SK-N-SH treated with all-trans-retinoic acid at 6 μM for 48 hours (cell line): ENCODE measurements at regions not wholly inside any gene's neighbourhood (a gene's known extent, or its start where the extent isn't known, plus 50 kb on each side); places are given as distances from the start of the nearest gene placed in this dataset.

Source experiments
- ARNTL ChIP-seq: fragments of 450-650 bp; formaldehyde crosslinking; IDR thresholded peaks from 2 replicates; pipeline ENCODE4 v1.5.0; 2020; ENCODE audit warnings: low read depth, mild to moderate bottlenecking, moderate library complexity, borderline replicate concordance
- ESRRG ChIP-seq: fragments of 250-450 bp; sonication (Bioruptor Pico); IDR thresholded peaks from 2 replicates; pipeline ENCODE4 v1.6.1; 2021; ENCODE audit warnings: mild to moderate bottlenecking
- ISL1 ChIP-seq: fragments of 250-450 bp; sonication (Bioruptor Pico); IDR thresholded peaks from 2 replicates; pipeline ENCODE4 v2.1.2; 2022; ENCODE audit warnings: mild to moderate bottlenecking, moderate library complexity
- OSR1 ChIP-seq: fragments of 250-450 bp; sonication (Bioruptor Pico); IDR thresholded peaks from 2 replicates; pipeline ENCODE4 v1.8.0; 2022; ENCODE audit warnings: moderate library complexity, mild to moderate bottlenecking, inconsistent platforms
- RARB ChIP-seq: fragments of 250-450 bp; sonication (Bioruptor Pico); IDR thresholded peaks from 2 replicates; pipeline ENCODE4 v1.8.0; 2021; ENCODE audit warnings: mild to moderate bottlenecking, moderate library complexity
- SNAI2 ChIP-seq: fragments of 250-450 bp; sonication (Bioruptor Pico); IDR thresholded peaks from 2 replicates; pipeline ENCODE4 v1.5.0; 2020; ENCODE audit warnings: mild to moderate bottlenecking, moderate library complexity
- ZFP3 ChIP-seq: fragments of 250-450 bp; sonication (Bioruptor Pico); IDR thresholded peaks from 2 replicates; pipeline ENCODE4 v1.5.0; 2020; ENCODE audit warnings: mild to moderate bottlenecking, moderate library complexity
- ZNF70 ChIP-seq: fragments of 450-650 bp; formaldehyde crosslinking; IDR thresholded peaks from 2 replicates; pipeline ENCODE4 v1.5.0; 2020; ENCODE audit warnings: mild to moderate bottlenecking, moderate library complexity
- ZNF8 ChIP-seq: fragments of 450-650 bp; formaldehyde crosslinking; IDR thresholded peaks from 2 replicates; pipeline ENCODE4 v1.5.0; 2020; ENCODE audit warnings: mild to moderate bottlenecking, moderate library complexity
- TF ChIP-seq, protein P1 (sequence below): fragments of 250-450 bp; sonication (Bioruptor Pico); IDR thresholded peaks from 2 replicates; pipeline ENCODE4 v1.8.0; 2020; ENCODE audit warnings: mild to moderate bottlenecking, moderate library complexity, borderline replicate concordance
- TF ChIP-seq, protein P2 (sequence below): fragments of 250-450 bp; sonication (Bioruptor Pico); IDR thresholded peaks from 2 replicates; pipeline ENCODE4 v1.5.1; 2020; ENCODE audit warnings: low read depth, mild to moderate bottlenecking, moderate library complexity

DNA sequence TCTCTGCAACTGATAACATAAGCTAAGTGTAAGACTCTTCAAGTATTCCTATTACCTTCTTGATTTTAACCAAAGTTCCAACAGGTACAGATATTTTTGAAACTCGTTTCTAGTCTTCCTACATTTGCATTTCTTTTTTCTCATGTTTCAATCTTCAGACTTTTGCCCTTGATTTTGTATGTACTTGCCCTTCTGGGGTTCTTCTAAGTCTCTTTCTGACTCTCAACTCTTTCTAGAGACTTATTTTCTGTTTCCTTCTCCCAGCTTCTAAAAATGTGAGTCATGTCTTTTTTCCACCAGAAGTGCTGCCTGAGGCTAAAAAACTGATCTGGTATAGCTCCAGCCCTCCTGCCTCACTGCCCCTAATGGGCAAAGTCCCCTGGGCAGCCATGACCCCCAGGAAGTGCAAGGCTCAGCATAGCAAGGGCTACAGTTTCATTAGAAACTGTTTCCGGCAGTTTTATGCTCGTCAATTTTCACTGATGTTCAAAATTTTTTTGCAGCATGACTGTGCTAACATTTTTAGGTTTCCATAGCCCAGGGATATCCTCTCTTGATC, 265.9 kb downstream of the SEC16B start:
- TF ChIP-seq ZNF70 (CRISPR knock-in tag) (no peak), ARNTL (CRISPR knock-in tag) (no peak), RARB (CRISPR knock-in tag) (no peak), OSR1 (CRISPR knock-in tag) (no peak), ZNF8 (CRISPR knock-in tag) (no peak), ISL1 (no peak), ESRRG (CRISPR knock-in tag) (no peak), SNAI2 (no peak), ZFP3 (CRISPR knock-in tag) (no peak)
- TF ChIP-seq, protein P1, sequence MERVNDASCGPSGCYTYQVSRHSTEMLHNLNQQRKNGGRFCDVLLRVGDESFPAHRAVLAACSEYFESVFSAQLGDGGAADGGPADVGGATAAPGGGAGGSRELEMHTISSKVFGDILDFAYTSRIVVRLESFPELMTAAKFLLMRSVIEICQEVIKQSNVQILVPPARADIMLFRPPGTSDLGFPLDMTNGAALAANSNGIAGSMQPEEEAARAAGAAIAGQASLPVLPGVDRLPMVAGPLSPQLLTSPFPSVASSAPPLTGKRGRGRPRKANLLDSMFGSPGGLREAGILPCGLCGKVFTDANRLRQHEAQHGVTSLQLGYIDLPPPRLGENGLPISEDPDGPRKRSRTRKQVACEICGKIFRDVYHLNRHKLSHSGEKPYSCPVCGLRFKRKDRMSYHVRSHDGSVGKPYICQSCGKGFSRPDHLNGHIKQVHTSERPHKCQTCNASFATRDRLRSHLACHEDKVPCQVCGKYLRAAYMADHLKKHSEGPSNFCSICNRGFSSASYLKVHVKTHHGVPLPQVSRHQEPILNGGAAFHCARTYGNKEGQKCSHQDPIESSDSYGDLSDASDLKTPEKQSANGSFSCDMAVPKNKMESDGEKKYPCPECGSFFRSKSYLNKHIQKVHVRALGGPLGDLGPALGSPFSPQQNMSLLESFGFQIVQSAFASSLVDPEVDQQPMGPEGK (CRISPR knock-in tag), result no peak
- TF ChIP-seq, protein P2, sequence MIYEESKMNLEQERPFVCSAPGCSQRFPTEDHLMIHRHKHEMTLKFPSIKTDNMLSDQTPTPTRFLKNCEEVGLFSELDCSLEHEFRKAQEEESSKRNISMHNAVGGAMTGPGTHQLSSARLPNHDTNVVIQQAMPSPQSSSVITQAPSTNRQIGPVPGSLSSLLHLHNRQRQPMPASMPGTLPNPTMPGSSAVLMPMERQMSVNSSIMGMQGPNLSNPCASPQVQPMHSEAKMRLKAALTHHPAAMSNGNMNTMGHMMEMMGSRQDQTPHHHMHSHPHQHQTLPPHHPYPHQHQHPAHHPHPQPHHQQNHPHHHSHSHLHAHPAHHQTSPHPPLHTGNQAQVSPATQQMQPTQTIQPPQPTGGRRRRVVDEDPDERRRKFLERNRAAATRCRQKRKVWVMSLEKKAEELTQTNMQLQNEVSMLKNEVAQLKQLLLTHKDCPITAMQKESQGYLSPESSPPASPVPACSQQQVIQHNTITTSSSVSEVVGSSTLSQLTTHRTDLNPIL, result no peak
